ENCODE measurements at regions not wholly inside any gene's neighbourhood (a gene's known extent, or its start where the extent isn't known, plus 50 kb on each side); places are given as distances from the start of the nearest gene placed in this dataset.

DNA sequence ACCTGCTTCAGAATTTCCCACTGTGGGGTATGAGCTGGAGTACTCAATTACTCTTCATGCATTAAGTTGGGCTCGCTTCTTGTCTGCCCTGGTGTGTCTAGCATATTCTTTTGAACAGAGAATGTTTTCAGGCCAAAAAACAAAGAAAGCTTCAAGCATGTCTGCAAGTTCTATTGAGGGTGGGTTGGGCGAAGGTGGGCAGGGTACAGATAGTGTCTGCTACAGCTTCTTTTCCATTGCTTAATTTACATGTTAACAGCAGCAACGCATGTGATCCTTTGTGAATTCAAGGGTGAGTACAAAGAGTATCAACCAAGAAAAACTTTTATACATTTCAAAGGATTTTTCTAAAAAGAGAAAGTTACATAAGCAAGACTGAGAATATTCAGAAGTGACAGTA is 406.5 kb downstream of the IRS2 start:
- no peak for TF ChIP-seq EZH2 (IDR thresholded peaks at IDR 0.05)
- no peak for TF ChIP-seq POLR2AphosphoS5 (IDR thresholded peaks at IDR 0.05; ENCODE audit: borderline replicate concordance, low read depth, low read length)
- no peak for TF ChIP-seq FOXP2 (optimal IDR thresholded peaks at IDR 0.05; ENCODE audit: control extremely low read depth, extremely low read length, insufficient read depth)

Data from SK-N-MC (cell line).